Left kidney (tissue), 1 donor: ENCODE measurements at regions not wholly inside any gene's neighbourhood (a gene's known extent, or its start where the extent isn't known, plus 50 kb on each side); places are given as distances from the start of the nearest gene placed in this dataset.
A peak's percentile ranks its signal among the peaks of the same experiment; 100 is the strongest.

ENCODE experiments used
- DNase-seq: peaks from one replicate; pipeline ENCODE4 v3.0.0-alpha.2; 2013

GRCh38 chr13:64884976-64885375 is 2345.2 kb downstream of the PCDH9 start:
- DNase-seq = no peak

GRCh38 chr13:64877176-64877575 is 2353.0 kb downstream of the PCDH9 start:
- no peak for DNase-seq

GRCh38 chr13:64871742-64872141 is 2358.4 kb downstream of the PCDH9 start:
- no peak for DNase-seq

- DNase-seq = no peak
Observed at GRCh38 chr13:64869539-64869938, 2360.6 kb downstream of the PCDH9 start.

DNA sequence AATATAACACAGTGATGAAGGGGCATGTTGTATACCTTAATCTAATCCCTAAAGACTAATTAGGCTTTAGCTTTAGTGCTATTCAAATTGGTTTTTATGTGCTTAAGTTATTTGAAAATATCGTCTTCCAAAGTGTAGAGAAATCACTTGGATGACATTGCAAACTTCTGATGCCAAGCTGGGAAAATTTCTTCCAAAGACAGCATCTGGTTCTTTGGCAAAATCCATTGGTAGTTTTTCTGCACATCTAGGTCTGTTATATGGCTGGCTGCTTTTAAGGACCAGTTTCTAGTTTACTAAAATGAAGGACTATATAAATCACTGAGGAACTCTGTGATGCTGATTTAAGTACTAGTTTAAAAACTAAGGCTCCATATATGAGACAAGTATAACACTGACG is 2362.3 kb downstream of the PCDH9 start:
- DNase-seq = no peak

GRCh38 chr13:64866331-64866730 is 2363.8 kb downstream of the PCDH9 start:
- no peak for DNase-seq

DNA sequence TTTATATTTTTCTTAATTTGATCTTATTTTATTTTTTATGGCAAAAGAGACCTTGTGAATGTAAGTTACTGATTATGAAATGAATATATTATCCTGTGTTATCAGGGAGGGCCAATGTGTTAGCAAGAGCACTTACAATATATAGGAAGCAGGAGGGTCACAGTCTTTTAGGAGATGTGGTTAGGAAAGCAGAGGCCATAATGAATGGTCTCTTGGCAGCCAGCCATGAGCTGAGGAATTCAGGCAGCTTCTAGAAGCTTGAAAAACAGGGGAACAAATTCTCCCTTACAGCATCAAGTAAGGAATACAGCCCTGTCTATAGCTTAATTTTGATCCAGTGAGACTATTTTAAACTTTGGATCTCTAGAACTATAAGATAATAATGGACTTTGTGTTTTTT is 2374.6 kb downstream of the PCDH9 start:
- DNase-seq = peak; percentile 33

GRCh38 chr13:64850017-64850416 is 2380.1 kb downstream of the PCDH9 start:
- no peak for DNase-seq

- no peak for DNase-seq
Observed at GRCh38 chr13:64849196-64849595, 2380.9 kb downstream of the PCDH9 start.

DNA sequence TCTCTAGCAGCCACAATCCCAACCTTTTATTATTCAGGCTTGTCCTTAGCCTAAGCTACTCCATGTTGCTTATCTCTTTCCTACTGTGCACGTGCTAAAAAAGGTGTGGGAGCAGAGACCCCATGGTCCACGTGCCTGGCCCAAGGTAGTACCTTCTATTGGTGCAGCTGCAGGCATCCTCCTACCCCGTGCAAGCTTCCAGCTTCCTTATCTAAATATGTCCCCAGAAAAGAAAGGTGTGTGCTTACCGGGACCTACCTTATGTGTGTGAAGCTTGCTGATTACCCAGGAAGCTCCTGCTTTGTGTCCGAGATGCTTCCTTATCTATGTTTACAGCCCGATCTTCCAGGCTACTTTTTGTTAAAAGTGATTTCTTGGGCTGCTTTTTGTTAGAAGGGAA is 2382.4 kb downstream of the PCDH9 start:
- DNase-seq = no peak

DNA sequence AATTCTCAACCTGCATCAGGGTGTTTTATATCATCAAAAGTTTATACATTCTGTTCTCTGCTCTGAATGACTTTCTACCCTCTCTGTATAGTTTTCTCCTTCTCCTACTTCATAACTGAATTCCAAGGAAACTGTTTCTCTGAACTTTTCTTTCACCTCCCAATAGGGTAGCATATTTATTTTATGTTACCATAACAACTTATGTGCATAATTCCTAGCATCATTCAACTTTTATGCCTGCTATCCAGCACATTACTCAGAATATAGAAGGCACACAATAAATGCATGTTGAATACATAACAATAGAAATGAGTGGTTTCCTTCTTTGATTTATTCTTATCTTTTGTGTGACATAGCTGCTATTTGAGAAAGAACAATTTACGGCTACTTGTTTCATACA is 2385.0 kb downstream of the PCDH9 start:
- DNase-seq = no peak

DNA sequence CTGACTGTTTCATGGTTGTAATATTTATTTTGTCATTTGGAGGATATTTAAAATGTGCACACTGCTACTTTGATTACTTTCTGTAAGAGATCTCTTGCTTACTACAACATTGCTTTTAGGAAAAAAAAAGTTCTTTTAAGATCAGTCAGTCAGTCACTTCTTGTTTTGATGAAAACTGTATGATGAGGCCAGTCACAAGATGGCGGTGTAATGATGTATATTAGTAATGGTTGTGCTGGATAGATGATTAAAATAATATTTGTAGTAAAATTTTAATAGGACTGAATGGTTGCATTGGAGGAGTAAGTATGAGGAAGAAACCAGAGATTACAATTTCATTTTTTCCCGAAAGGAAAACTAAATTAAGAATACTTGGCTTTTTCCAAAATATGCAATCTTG is 2411.1 kb downstream of the PCDH9 start:
- no peak for DNase-seq

GRCh38 chr13:64817691-64818090 is 2412.4 kb downstream of the PCDH9 start:
- no peak for DNase-seq

GRCh38 chr13:64810750-64811149 is 2419.4 kb downstream of the PCDH9 start:
- DNase-seq = no peak

GRCh38 chr13:64808704-64809103 is 2421.4 kb downstream of the PCDH9 start:
- DNase-seq = no peak

DNA sequence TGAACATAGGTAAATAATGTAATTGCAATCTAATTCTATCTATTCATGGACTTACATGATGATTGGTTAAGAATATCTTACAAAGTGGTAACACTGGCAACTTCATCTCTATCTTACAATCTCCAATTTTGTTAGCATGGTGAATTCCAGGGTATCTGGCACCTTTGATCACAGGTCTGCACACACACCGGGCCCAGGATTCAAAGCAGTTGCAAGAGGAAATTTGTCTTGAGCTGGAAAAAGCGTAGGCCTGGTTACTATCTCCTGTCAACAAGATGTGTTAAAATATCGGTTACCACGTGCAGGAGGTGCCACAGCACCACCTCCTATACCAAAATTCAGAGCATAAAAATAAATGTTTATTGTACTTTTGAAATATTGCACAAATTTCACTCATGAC is 2428.4 kb downstream of the PCDH9 start:
- no peak for DNase-seq

- no peak for DNase-seq
Observed at GRCh38 chr13:64798422-64798821, 2431.7 kb downstream of the PCDH9 start.

DNA sequence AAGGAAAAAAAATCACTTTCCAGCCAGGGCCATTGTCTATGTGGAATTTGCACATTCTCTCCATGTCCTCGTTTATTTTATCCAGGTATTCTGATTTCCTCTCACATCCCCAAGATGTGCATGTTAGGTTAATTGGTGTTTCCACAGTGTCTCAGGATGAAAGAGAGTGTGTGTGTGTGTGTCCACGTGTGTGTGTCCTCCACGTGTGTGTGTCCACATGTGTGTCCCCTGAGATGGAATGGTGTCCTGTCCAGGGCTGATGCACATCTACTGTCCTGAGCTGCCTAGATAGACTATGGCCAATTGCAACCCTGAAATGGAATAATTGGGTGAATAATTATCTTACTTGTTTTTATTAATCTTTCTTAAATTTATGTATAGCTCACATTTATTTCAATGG is 2436.5 kb downstream of the PCDH9 start:
- no peak for DNase-seq

DNA sequence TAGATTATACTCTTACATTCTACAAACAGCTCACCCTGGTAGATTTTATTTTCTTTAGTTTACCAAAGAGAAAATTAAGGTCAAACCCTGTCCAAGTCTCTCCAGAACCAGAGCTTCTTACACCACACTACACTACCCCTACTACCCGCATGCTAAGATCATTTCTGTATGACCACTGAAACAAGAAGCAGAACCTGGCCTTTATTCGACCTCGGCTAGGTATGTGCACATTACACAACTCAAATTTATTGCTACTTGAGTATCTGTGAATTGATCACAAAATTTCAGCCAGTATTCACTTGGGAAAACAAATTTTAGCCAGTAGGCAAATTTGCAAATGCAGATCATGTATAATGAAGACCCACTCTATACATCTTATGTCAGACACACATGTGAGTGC is 2437.0 kb downstream of the PCDH9 start:
- DNase-seq = no peak

GRCh38 chr13:64791373-64791772 is 2438.8 kb downstream of the PCDH9 start:
- no peak for DNase-seq

DNA sequence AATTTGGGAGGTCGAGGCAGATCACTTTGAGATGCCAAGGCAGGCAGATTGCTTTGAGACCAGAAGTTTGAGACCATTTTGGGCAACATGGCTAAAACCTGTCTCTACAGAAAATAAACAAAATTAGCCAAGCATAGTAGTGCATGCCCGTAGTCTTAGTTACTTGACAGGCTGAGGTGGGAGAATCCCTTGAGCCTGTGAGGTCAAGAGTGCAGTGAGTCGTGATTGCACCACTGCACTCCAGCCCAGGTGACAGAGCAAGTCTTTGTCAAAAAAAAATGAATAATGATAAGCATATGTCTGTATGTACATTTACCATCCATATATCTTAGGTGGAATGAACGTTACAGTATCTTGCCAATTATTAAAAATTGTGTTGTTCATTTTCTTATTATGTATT is 2447.7 kb downstream of the PCDH9 start:
- no peak for DNase-seq

DNA sequence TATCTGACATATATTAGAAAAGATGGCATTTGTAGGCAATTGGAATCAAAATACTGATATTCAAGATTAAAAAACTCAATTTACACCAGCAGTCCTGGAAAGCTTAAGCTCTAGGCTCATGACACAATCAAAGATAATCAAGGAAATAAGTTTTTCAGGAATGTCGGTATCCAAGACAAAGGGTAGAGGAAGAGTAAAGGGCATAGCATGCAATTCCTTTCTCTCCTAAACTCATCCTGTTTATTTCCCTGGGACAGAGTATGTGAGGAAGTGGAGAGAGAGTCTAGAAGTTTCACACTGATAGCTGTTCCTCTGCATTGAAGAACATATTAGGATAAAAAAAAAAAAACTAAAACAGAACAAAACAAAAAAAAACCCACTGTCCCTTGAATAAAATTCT is 2452.1 kb downstream of the PCDH9 start:
- no peak for DNase-seq

DNA sequence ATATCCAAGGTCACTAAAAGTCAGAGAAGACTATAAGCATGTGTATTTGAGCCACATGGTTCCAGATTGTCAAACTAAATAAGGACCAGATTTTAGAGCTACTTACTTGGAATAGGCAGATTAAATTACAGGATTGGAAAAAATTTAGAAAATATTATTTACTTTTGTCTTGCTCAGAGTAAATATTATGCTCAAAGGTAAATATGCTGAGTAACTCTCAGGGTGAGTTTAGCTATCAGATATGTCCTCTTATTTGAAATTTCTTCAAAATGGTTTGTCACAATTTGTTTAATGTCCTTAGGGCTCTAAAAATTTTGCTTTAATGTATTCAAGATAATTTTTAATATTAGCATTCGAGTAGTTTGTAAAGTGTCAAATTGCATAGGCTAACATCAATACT is 2455.2 kb downstream of the PCDH9 start:
- DNase-seq = no peak

- DNase-seq = no peak
Observed at GRCh38 chr13:64770743-64771142, 2459.4 kb downstream of the PCDH9 start.

DNA sequence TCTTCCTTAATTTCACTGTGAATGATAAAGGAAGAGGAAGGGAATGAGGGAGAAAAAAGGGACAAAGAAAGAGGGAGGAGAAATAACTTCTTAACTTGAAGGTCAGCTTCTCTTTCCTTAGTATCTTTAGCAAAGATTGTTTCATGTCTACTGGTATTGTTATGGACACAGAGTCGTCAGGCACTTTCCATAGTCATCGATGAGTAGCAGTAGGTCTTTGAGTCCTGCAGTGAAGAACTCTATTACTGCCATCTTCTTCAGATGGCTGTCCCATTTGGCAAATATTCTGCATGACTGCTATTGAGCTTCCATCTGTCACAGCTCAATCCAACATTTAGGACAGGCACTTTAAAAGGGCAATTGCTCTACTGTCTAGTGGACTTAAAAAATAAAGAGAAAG is 2463.1 kb downstream of the PCDH9 start:
- DNase-seq = no peak

DNA sequence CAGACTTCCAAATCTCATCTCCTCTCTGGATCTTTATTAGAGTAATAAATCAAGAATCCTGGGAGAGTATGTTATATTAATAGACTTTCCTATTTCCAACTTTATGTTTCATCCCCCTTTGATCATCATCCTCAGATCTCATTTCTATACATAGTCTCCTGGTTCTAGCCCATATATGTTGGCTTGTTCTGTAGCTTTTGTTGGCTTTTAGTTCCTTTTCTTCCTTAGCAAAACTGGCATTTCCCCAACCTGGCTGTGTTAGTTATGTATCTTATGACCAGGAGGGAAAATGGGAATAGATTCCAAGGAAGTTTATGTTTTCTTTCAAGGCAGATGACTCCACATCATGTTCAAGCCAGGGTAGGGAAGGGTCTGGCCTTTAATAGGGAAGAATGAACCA is 2464.5 kb downstream of the PCDH9 start:
- no peak for DNase-seq
